HEK293T (cell line): ENCODE measurements at regions not wholly inside any gene's neighbourhood (a gene's known extent, or its start where the extent isn't known, plus 50 kb on each side); places are given as distances from the start of the nearest gene placed in this dataset.

Experiments
- CTBP1 ChIP-seq: fragments of 450-650 bp; IDR thresholded peaks from 2 replicates; pipeline ENCODE4 v1.6.1; 2016; ENCODE audit warnings: borderline replicate concordance
- ELF4 ChIP-seq: fragments of 450-650 bp; IDR thresholded peaks from 2 replicates; pipeline ENCODE4 v1.6.1; 2017; ENCODE audit warnings: antibody characterized with exemption
- FOXK2 ChIP-seq: fragments of 450-650 bp; IDR thresholded peaks from 2 replicates; pipeline ENCODE4 v1.6.1; 2016; ENCODE audit warnings: mild to moderate bottlenecking
- NFRKB ChIP-seq: fragments of 450-650 bp; IDR thresholded peaks from 2 replicates; pipeline ENCODE4 v1.6.1; 2016; ENCODE audit warnings: mild to moderate bottlenecking, moderate library complexity

- TF ChIP-seq ELF4 (no peak), NFRKB (no peak), CTBP1 (no peak), FOXK2 (no peak)
Measured at GRCh38 chr2:105660489-105660888, 84.2 kb upstream of the NCK2 start.
